HL-60 (cell line): ENCODE measurements at regions not wholly inside any gene's neighbourhood (a gene's known extent, or its start where the extent isn't known, plus 50 kb on each side); places are given as distances from the start of the nearest gene placed in this dataset.

Experiments
- DNase-seq, 2 experiments: peaks; one replicate each; pipeline ENCODE4 v3.0.0-alpha.2; 2010 to 2020; ENCODE audit warnings: low read depth in 1 of 2, low spot score in 1 of 2
- H3K27ac ChIP-seq: fragments of 250-450 bp; sonication (Bioruptor Pico); replicated peaks from 2 replicates; pipeline ENCODE4 v1.5.1; 2020; ENCODE audit warnings: mild to moderate bottlenecking, moderate library complexity
- H3K27me3 ChIP-seq: fragments of 250-450 bp; sonication (Bioruptor Pico); 2 replicates; pipeline ENCODE4 v1.5.1; 2021; ENCODE audit warnings: mild to moderate bottlenecking, moderate library complexity; ENCODE audit not compliant: insufficient read depth, poor library complexity, severe bottlenecking
- H3K4me3 ChIP-seq: replicated peaks from 2 replicates; pipeline ENCODE4 v1.5.1; 2011; ENCODE audit warnings: mild to moderate bottlenecking, control low read depth, low read length; ENCODE audit not compliant: insufficient read depth
- GABPA ChIP-seq: IDR thresholded peaks from 2 replicates; pipeline ENCODE4 v1.6.1; 2012; ENCODE audit warnings: low read depth
- POLR2AphosphoS5 ChIP-seq: IDR thresholded peaks from 2 replicates; pipeline ENCODE4 v1.6.1; 2012; ENCODE audit warnings: low read depth
- SPI1 ChIP-seq: IDR thresholded peaks from 2 replicates; pipeline ENCODE4 v1.6.1; 2012; ENCODE audit warnings: low read depth, mild to moderate bottlenecking, borderline replicate concordance
- TF ChIP-seq, protein P1 (sequence below): IDR thresholded peaks from one replicate; pipeline ENCODE4 v1.5.1; 2011; ENCODE audit warnings: low read length, control low read depth, inconsistent platforms; ENCODE audit not compliant: insufficient read depth
- TF ChIP-seq, protein P2 (sequence below): IDR thresholded peaks from 2 replicates; pipeline ENCODE4 v1.6.1; 2012; ENCODE audit warnings: low read depth; ENCODE audit not compliant: insufficient replicate concordance

DNA sequence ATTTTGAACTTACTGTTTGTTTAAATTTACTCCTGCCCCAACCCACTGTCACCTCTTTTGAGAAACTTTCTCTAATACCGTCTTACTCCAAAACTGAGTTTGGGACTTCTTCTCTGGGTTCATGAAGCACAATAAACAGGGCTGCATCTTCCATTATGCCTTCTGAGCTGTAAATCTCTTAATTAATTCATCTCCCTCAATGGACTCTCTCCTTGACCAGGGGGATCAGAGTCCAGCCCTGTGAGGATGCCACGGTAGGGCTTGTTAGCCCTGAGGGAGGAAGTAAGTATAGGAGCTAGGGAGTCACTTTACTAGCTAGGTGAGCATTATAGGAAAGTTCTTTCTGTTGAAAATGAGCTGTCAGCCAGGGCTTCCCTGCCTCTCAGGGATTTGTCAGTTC, 299.3 kb upstream of the SATB1 start:
- TF ChIP-seq SPI1 (no peak), GABPA (no peak), POLR2AphosphoS5 (no peak)
- TF ChIP-seq, protein P1, sequence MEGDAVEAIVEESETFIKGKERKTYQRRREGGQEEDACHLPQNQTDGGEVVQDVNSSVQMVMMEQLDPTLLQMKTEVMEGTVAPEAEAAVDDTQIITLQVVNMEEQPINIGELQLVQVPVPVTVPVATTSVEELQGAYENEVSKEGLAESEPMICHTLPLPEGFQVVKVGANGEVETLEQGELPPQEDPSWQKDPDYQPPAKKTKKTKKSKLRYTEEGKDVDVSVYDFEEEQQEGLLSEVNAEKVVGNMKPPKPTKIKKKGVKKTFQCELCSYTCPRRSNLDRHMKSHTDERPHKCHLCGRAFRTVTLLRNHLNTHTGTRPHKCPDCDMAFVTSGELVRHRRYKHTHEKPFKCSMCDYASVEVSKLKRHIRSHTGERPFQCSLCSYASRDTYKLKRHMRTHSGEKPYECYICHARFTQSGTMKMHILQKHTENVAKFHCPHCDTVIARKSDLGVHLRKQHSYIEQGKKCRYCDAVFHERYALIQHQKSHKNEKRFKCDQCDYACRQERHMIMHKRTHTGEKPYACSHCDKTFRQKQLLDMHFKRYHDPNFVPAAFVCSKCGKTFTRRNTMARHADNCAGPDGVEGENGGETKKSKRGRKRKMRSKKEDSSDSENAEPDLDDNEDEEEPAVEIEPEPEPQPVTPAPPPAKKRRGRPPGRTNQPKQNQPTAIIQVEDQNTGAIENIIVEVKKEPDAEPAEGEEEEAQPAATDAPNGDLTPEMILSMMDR: no peak
- TF ChIP-seq, protein P2, sequence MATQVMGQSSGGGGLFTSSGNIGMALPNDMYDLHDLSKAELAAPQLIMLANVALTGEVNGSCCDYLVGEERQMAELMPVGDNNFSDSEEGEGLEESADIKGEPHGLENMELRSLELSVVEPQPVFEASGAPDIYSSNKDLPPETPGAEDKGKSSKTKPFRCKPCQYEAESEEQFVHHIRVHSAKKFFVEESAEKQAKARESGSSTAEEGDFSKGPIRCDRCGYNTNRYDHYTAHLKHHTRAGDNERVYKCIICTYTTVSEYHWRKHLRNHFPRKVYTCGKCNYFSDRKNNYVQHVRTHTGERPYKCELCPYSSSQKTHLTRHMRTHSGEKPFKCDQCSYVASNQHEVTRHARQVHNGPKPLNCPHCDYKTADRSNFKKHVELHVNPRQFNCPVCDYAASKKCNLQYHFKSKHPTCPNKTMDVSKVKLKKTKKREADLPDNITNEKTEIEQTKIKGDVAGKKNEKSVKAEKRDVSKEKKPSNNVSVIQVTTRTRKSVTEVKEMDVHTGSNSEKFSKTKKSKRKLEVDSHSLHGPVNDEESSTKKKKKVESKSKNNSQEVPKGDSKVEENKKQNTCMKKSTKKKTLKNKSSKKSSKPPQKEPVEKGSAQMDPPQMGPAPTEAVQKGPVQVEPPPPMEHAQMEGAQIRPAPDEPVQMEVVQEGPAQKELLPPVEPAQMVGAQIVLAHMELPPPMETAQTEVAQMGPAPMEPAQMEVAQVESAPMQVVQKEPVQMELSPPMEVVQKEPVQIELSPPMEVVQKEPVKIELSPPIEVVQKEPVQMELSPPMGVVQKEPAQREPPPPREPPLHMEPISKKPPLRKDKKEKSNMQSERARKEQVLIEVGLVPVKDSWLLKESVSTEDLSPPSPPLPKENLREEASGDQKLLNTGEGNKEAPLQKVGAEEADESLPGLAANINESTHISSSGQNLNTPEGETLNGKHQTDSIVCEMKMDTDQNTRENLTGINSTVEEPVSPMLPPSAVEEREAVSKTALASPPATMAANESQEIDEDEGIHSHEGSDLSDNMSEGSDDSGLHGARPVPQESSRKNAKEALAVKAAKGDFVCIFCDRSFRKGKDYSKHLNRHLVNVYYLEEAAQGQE: no peak
- Histone ChIP-seq H3K27ac (peak overlapping the region; percentile 24; the same call in 1 of the 2 replicates), H3K4me3 (no peak overlapping the region), H3K27me3 (no peaks in the 10 kb centered on the region)
- DNase-seq: no peak

GRCh38 chr3:18723206-18723810, 298.2 kb upstream of the SATB1 start:
- TF ChIP-seq, protein P1: no peak
- TF ChIP-seq SPI1 (peak; percentile 44; the same call in 1 of the 2 replicates), GABPA (no peak), POLR2AphosphoS5 (no peak)
- TF ChIP-seq, protein P2: no peak

DNA sequence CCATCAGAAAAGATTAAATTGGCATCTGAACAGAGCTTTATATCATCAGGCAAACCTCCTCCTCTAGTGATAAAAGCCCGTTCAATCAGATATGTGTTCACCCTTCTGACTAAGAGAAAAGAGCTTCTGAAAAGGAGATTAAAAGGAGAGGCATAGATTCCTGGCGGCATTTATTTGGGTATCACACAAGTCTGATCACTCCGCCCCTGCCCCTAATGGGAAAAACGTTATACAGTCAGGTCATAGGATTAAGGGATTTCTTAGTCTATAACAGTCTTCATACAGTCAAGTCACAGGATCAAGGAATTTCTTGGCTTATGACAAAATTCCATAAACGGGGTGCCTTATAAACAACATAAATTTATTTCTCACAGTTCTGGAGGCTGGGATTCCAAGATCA, 295.4 kb upstream of the SATB1 start:
- TF ChIP-seq GABPA: no peak
- no peak for TF ChIP-seq SPI1
- no peak for TF ChIP-seq POLR2AphosphoS5
- TF ChIP-seq, protein P2: no peak
- TF ChIP-seq, protein P1: no peak

More at GRCh38 chr3:18723206-18723810, 298.2 kb upstream of the SATB1 start:
- DNase-seq: peak in 1 of 2 experiments; percentile 29
- H3K27ac ChIP-seq: peak overlapping the region; percentile 60
- no peak overlapping the region for H3K4me3 ChIP-seq
- no peaks in the 10 kb centered on the region for H3K27me3 ChIP-seq

More for the DNA sequence above, 295.4 kb upstream of the SATB1 start:
- no peak overlapping the region for H3K27ac ChIP-seq
- no peaks in the 10 kb centered on the region for H3K27me3 ChIP-seq
- DNase-seq: no peak
- H3K4me3 ChIP-seq: no peak overlapping the region
